GM21576 (cell line): ENCODE measurements at regions not wholly inside any gene's neighbourhood (a gene's known extent, or its start where the extent isn't known, plus 50 kb on each side); places are given as distances from the start of the nearest gene placed in this dataset.

Experiments used
- ATAC-seq: cut with Tn5 transposase; IDR thresholded peaks from one replicate; pipeline ENCODE4 v1.9.1; 2021; ENCODE audit warnings: mild to moderate bottlenecking, moderate library complexity; ENCODE audit not compliant: unreplicated experiment

- no peak for ATAC-seq
Measured at GRCh38 chr11:71357414-71357813, 90.8 kb downstream of the DHCR7 start.

GRCh38 chr11:71356904-71357303 is 91.3 kb downstream of the DHCR7 start:
- no peak for ATAC-seq

DNA sequence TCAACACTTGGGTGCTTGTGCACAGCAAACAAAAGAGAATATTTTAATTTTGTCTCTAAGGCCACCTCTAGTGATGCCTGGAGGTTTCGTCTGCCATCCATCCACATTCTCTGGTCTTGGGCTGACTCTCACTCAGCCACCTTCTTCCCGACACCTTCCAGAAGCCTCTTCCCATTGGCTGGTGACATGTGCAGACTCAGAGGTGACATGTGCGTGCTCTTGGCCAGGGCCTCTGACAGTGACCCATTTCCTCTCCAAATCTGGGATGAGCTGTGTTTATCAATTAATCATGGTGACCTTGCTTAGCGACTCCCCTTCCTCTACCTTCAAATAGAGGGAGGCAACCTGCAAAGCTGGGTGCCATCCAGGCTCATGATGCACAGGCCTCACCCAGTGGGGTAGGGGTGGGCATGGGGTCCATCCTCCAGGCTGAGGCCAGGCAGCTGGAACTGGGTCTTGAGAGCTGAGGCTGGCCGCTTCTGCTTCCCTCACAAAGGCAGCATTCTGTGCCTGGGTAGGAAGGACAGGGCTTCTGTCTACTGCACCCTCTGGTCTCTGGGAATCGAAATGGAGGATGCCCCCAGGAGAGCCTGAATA is 91.8 kb downstream of the DHCR7 start:
- no peak for ATAC-seq

- no peak for ATAC-seq
Measured at GRCh38 chr11:71355281-71355680, 92.9 kb downstream of the DHCR7 start.

DNA sequence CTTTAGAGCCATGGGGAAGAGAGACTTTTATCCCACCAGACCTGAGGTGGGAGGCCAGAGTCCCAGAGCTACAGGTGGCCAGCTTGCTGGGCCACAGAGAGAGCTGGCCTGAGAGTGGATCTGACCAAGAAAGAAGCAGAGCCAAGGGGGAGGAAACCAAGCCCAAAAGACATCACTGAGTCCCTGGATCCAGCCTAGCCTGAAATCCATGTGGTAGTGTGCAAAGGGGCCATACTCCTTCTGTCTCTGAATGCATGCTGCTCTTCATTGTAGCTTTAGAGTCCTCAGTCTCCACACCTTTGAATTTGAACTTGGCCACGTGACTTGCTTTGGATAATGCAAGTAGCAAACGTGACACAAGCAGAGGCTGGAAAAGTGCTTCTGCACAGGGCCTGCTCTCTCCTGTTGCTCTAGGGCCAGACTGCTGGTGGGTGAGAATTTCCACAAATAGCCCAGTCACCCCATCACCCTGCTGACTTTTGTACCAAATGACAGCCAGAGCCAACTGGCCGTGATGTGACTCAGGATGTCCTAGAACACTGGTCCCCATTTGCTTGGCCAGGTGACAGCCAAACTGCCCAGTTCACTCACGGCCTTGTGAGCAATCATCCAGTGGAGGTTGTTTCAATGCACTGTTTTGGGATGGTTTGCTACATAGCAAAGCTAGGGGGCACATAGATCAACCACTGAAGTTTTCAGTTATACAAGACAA is 93.6 kb downstream of the DHCR7 start:
- no peak for ATAC-seq

DNA sequence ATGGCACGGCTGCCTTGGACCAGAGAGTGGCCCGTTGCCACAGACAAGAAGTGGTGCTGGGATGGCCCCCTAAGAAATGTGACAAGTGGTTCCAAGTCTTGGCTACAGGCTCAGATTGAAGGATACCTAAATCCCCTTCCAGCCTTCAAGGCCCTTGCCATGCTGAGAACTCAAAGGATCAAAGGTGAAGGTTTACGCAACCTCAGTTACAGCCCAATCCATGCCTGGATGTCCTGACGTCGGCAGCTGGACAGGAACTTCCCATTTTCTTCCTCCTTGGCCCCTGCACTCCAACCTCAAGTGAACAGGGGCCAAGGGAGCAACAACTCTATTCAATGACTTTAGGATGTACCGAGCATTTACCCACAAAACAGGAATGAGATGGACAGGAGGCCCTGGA is 95.4 kb downstream of the DHCR7 start:
- no peak for ATAC-seq

- no peak for ATAC-seq
Measured at GRCh38 chr11:71352226-71352625, 96.0 kb downstream of the DHCR7 start.

DNA sequence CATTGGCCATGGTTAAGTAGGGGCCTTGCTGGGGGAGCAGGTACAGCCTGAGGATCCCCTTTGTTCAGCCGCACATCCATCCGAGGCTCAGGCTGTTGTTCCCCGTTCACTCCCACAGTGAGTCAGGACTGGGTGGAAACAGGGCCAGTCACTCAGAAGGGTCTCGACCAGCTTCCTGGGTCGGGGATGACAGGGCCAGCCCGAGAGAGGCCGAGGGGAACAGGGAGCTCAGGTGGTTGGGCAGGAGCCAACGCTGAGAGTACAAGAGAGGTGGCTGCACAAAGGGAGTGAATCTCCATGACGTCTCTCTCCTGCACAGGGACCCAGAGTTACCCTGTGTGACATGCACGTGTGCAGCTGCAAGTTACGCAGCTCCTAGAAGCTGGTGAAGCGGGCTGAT is 97.2 kb upstream of the SHANK2 start:
- no peak for ATAC-seq

GRCh38 chr11:71343828-71344400 is 91.5 kb upstream of the SHANK2 start:
- no peak for ATAC-seq

GRCh38 chr11:71342951-71343827 is 90.8 kb upstream of the SHANK2 start:
- no peak for ATAC-seq

DNA sequence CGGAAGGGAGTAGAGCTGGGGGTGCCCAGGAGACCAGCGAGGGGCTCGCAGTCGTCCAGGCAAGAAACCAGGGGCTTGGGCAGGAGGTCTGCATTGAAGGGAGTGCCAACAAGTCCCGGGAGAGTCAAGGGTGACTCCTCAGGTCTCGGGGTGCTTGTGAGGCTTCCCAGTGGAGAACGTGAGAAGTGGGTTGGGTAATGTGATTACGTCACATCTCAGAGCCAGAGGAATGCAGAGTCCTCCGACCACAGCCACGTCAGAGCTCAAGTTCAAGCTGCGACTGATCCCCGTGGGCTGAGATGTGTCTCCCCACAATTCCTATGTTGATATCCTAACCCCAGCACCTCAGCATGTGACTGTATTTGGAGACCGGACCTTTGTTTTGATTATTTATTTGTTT is 89.7 kb upstream of the SHANK2 start:
- ATAC-seq: no peak

- ATAC-seq: no peak
Measured at GRCh38 chr11:71341596-71341995, 89.2 kb upstream of the SHANK2 start.

DNA sequence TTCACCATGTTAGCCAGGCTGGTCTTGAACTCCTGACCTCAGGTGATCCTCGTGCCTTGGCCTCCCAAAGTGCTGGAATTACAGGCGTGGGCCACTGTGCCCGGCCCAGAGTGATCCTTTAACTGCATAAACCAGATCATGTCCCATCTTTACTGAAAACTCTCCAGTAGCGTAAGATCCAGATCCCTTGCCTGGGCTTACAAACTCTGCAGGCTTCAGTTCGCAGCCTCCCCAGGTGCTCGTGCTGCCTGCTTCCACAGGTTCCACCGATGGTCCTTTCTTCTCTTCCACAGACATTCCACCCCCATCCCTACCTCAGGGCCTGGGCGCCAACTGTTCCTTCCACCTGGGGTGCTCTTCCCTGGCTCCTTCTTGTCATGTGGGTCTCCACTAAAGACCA is 88.8 kb upstream of the SHANK2 start:
- no peak for ATAC-seq

DNA sequence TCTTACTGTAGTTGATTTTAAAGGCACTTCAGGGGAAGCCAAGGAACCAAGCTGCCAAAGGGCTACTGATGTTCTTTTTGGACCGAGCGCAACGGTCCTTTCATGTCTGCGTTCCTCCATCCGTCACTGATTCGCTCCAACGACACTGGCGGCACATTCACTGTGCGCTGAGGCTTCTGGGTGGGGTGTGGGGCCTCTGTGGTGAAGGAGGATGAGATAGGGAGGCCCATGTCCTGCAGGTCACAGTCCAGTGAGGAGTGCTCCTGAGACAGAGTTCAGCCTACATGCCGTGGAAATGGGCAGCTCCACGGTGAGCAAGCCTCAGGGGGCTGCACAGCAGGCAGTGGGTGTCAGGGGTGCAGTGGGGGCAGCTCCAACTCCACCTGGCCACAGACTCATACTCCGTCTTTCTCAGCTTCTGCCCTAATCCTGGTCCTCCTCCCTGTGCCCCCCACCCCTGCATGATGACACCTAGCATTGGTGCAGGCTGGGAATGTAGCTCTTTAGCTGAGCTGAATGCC is 87.8 kb upstream of the SHANK2 start:
- ATAC-seq: no peak

- no peak for ATAC-seq
Measured at GRCh38 chr11:71339396-71339881, 87.1 kb upstream of the SHANK2 start.

- no peak for ATAC-seq
Measured at GRCh38 chr11:71338801-71339395, 86.5 kb upstream of the SHANK2 start.

- ATAC-seq: no peak
Measured at GRCh38 chr11:71336996-71337754, 84.8 kb upstream of the SHANK2 start.

DNA sequence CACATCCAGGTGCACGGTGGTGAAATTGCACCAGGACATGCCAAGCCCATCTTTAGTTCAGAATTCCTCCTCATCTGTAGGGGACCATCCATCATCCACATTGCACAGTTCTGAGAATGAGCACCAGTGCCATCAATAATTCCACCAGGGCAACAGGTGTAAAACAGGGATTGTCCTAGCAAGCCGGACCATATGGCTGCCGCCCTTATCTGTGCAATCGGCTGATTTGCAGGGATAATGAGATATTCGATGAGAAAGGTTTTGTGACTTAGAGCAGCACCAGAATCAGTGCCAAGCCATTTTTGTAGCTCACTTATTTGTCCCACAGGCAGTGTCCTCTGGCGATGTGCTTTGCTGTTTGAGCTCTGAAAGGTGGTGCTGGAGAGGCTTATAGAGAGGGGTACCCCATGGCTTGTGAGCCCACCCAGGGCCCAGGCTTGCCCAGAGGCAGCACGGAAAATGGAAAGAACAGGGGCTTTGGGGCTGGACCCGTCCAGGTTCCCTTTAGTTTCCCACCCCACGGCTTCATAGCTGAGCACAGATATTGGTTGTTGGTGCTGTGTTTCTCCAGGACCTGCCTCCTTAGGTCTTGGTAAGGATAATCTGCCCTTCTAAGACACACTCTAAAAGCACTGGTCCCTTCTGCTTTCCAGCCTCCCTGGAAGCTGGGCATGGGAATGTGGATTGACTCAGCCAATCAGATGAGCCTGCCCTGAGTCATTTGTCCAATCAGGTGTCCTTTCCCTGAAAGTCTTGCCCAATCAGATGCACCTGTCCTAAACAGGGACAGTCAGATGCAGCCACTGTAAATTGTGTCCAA is 84.0 kb upstream of the SHANK2 start:
- no peak for ATAC-seq

DNA sequence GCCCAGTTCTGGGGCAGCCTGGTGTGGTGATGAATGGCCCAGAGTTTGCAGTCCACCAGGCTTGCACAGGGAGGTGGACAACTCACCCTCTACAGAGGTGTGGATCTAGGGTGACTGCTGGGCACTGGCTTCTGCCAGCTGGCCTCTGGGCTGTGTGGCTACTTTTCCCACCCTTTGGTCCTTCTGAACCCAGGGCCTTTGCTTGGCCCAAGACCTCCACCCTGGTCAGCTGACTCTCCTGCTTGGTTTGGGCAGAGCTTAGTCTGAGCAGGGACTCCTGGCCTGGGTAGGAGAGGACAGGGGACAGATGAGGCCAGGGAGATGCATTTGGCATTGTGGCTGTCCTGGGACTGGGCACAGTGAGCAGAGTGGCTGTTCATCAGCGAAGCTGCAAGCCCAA is 83.0 kb upstream of the SHANK2 start:
- no peak for ATAC-seq
